Stimulated activated CD4-positive, alpha-beta T cell treated with anti-CD3 and anti-CD28 coated beads, TNF-alpha, amount 100 ng/mL, for 1 hour (primary cell): ENCODE measurements at regions not wholly inside any gene's neighbourhood (a gene's known extent, or its start where the extent isn't known, plus 50 kb on each side); places are given as distances from the start of the nearest gene placed in this dataset.
"Not testable (repeated sequence)": the region's sequence is repeated elsewhere in the genome, so short reads cannot be mapped to it uniquely, and the experiment has no call there.

ENCODE experiments used
- DNase-seq, 3 donors: peaks; one replicate each; pipeline ENCODE4 v3.0.0-alpha.2; 2020; ENCODE audit warnings: low read depth in 3 of 3, low spot score in 1 of 3

- no peak for DNase-seq
Observed at GRCh38 chr12:131448254-131448795, 262.6 kb upstream of the SFSWAP start.

GRCh38 chr12:131449027-131449426, 261.9 kb upstream of the SFSWAP start:
- DNase-seq: no peak

- DNase-seq: no peak
Observed at GRCh38 chr12:131452444-131452860, 258.4 kb upstream of the SFSWAP start.

- no peak for DNase-seq
Observed at GRCh38 chr12:131454418-131455217, 256.3 kb upstream of the SFSWAP start.

- DNase-seq: no peak
Observed at GRCh38 chr12:131455218-131455506, 255.7 kb upstream of the SFSWAP start.

- DNase-seq: no peak
Observed at GRCh38 chr12:131455581-131456110, 255.2 kb upstream of the SFSWAP start.

GRCh38 chr12:131456301-131457027, 254.4 kb upstream of the SFSWAP start:
- DNase-seq: no peak

GRCh38 chr12:131457028-131457310, 253.9 kb upstream of the SFSWAP start:
- DNase-seq: no peak

- DNase-seq: no peak
Observed at GRCh38 chr12:131457331-131458047, 253.4 kb upstream of the SFSWAP start.

- DNase-seq: no peak
Observed at GRCh38 chr12:131458048-131458374, 252.9 kb upstream of the SFSWAP start.

- DNase-seq: no peak
Observed at GRCh38 chr12:131458931-131459772, 251.7 kb upstream of the SFSWAP start.

GRCh38 chr12:131459773-131460365, 251.0 kb upstream of the SFSWAP start:
- DNase-seq: no peak

GRCh38 chr12:131460520-131460919, 250.4 kb upstream of the SFSWAP start:
- no peak for DNase-seq

- no peak for DNase-seq
Observed at GRCh38 chr12:131461096-131461495, 249.8 kb upstream of the SFSWAP start.

- DNase-seq: no peak
Observed at GRCh38 chr12:131463174-131463573, 247.7 kb upstream of the SFSWAP start.

GRCh38 chr12:131464081-131464480, 246.8 kb upstream of the SFSWAP start:
- no peak for DNase-seq

- no peak for DNase-seq
Observed at GRCh38 chr12:131466306-131466705, 244.6 kb upstream of the SFSWAP start.

- no peak for DNase-seq
Observed at GRCh38 chr12:131466932-131467331, 244.0 kb upstream of the SFSWAP start.

GRCh38 chr12:131468206-131468605, 242.7 kb upstream of the SFSWAP start:
- no peak for DNase-seq

- DNase-seq: not testable (repeated sequence)
Observed at GRCh38 chr12:131469945-131470344, 240.9 kb upstream of the SFSWAP start.
